Prostate gland (tissue), 2 donors: ENCODE measurements at regions not wholly inside any gene's neighbourhood (a gene's known extent, or its start where the extent isn't known, plus 50 kb on each side); places are given as distances from the start of the nearest gene placed in this dataset.

Experiments used
- POLR2A ChIP-seq: fragments of 450-650 bp; IDR thresholded peaks from one replicate; pipeline ENCODE4 v1.6.1; 2016; ENCODE audit warnings: antibody characterized with exemption, mild to moderate bottlenecking
- POLR2AphosphoS5 ChIP-seq: sonication (generic); formaldehyde crosslinking; IDR thresholded peaks from one replicate; pipeline ENCODE4 v1.6.1; 2017; ENCODE audit warnings: antibody characterized with exemption
- TF ChIP-seq, protein P1 (sequence below), 4 experiments: fragments of 200-600 bp in 2 of 4; fragments of 450-650 bp in 2 of 4; sonication (generic) in 2 of 4; IDR thresholded peaks; 1 replicate in 3 of 4; 2 replicates in 1 of 4; pipeline ENCODE4 v1.5.1; 2016 to 2019; ENCODE audit warnings: antibody characterized with exemption in 4 of 4, mild to moderate bottlenecking in 2 of 4, moderate library complexity in 2 of 4

DNA sequence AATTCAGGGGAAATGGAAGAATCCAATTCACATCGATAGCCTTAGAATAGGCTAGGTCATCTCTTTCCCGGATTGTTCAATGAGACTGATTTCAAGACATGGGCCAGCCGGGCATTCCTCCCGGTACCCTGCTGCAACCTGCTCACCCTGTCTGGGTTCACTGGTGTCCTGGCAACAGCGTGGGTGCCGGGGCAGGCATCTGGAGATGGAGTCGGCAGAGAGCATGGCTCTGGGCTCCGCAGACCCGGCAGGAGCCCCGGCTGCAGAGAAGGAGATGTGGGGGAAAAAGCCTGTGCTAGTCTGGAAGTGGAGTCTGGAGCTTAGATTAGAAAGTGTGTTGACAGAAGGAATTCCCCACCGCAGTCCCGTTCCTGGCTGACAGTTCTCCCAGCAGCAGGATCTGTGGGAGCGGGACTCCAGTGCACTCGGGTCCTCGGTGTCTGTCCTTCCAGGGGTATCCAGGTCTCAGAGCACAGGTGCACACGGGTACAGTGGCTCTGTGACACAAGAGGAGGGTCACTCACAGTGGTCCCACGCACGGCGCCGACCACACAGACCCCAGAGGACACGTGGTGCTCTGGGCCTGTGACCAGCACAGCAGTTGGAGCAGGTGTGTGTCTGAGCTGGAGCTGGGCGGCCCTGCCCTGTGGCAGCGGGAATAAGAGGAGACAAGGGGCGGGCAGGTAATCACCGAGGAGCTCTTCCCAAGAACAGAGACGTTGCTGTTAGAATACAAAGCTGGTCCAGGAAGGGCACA lies 65.7 kb upstream of the PITRM1 start:
- TF ChIP-seq, protein P1, sequence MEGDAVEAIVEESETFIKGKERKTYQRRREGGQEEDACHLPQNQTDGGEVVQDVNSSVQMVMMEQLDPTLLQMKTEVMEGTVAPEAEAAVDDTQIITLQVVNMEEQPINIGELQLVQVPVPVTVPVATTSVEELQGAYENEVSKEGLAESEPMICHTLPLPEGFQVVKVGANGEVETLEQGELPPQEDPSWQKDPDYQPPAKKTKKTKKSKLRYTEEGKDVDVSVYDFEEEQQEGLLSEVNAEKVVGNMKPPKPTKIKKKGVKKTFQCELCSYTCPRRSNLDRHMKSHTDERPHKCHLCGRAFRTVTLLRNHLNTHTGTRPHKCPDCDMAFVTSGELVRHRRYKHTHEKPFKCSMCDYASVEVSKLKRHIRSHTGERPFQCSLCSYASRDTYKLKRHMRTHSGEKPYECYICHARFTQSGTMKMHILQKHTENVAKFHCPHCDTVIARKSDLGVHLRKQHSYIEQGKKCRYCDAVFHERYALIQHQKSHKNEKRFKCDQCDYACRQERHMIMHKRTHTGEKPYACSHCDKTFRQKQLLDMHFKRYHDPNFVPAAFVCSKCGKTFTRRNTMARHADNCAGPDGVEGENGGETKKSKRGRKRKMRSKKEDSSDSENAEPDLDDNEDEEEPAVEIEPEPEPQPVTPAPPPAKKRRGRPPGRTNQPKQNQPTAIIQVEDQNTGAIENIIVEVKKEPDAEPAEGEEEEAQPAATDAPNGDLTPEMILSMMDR (IDR thresholded peaks at IDR 0.05) = no peak
- no peak for TF ChIP-seq POLR2AphosphoS5
- no peak for TF ChIP-seq POLR2A
